HCT116 (cell line): ENCODE measurements at regions not wholly inside any gene's neighbourhood (a gene's known extent, or its start where the extent isn't known, plus 50 kb on each side); places are given as distances from the start of the nearest gene placed in this dataset.

Experiments used
- ATAC-seq: fragments of 200-7000 bp; cut with Tn5 transposase; 2 replicates; pipeline ENCODE4 v1.9.1; 2020; ENCODE audit warnings: mild to moderate bottlenecking, moderate library complexity
- BruUV-seq: library from RNA; stranded (reverse); fragments of 400-500 nt; replicated peaks from 2 replicates; lab custom pipeline; 2021; lab: Mats Ljungman, UMichigan
- CTCF ChIA-PET: fragments of 300-600 bp; sonication (Branson Sonifier 250); formaldehyde crosslinking; loops from one replicate; lab custom pipeline; 2021; ENCODE audit warnings: antibody characterized with exemption; lab: Charles Lee
- POLR2A ChIA-PET: fragments of 300-600, 350-600 bp; sonication (Branson Sonifier 250); formaldehyde crosslinking; loops from one replicate; lab custom pipeline; 2021; ENCODE audit warnings: antibody characterized with exemption; lab: Charles Lee
- RAD21 ChIA-PET, 2 experiments: fragments of 300-600 bp; sonication (Branson Sonifier 250); formaldehyde crosslinking; loops; one replicate each; lab custom pipeline; 2023; ENCODE audit warnings: low total read pairs in 2 of 2; ENCODE audit not compliant: uncharacterized antibody in 2 of 2, unreplicated experiment in 2 of 2, low non-redundant PET in 1 of 2; lab: Charles Lee
- DNase-seq: peaks from one replicate; pipeline ENCODE4 v3.0.0-alpha.2; 2010; ENCODE audit warnings: low read depth, low spot score
- H2AFZ ChIP-seq: fragments of 200-600 bp; shearing (Covaris generic), sonication (generic); 2 replicates; pipeline ENCODE4 v1.6.1; 2017; ENCODE audit warnings: low read depth, mixed run types, mixed read lengths, antibody characterized with exemption, low read length; ENCODE audit not compliant: poor library complexity, severe bottlenecking
- H3K27ac ChIP-seq: 2 replicates; pipeline ENCODE4 v1.5.1; 2012; ENCODE audit warnings: low read depth, low read length
- H3K27me3 ChIP-seq: fragments of 200-600 bp; sonication (generic); 2 replicates; pipeline ENCODE4 v1.6.1; 2016; ENCODE audit warnings: mixed run types, low read length, mixed read lengths; ENCODE audit not compliant: insufficient read depth
- H3K36me3 ChIP-seq, 2 experiments: fragments of 200-500 bp in 1 of 2; fragments of 200-600 bp in 1 of 2; sonication (Bioruptor generic) in 1 of 2; sonication (generic) in 1 of 2; 2 replicates each; pipeline versions ENCODE4 v1.5.1 to v1.6.1; 2014 to 2016; ENCODE audit warnings: low read length in 2 of 2, inconsistent platforms in 1 of 2, mixed read lengths in 1 of 2, mixed run types in 1 of 2; ENCODE audit not compliant: insufficient read depth in 2 of 2, control insufficient read depth in 1 of 2
- H3K4me1 ChIP-seq, 2 experiments: fragments of 200-600 bp in 1 of 2; sonication (generic) in 1 of 2; 2 replicates each; pipeline versions ENCODE4 v1.5.1 to v1.6.1; 2012 to 2017; ENCODE audit warnings: low read length in 2 of 2, inconsistent platforms in 1 of 2, mild to moderate bottlenecking in 1 of 2, mixed read lengths in 1 of 2, mixed run types in 1 of 2, moderate library complexity in 1 of 2; ENCODE audit not compliant: insufficient read depth in 2 of 2, control insufficient read depth in 1 of 2
- H3K4me2 ChIP-seq: fragments of 200-600 bp; sonication (generic); 2 replicates; pipeline ENCODE4 v1.6.1; 2017; ENCODE audit warnings: mixed run types, low read length, mixed read lengths
- H3K4me3 ChIP-seq, 2 experiments: fragments of 200-600 bp in 1 of 2; sonication (generic) in 1 of 2; replicated peaks in 1 of 2; 2 replicates each; pipeline ENCODE4 v1.5.1; 2011 to 2016; ENCODE audit warnings: low read length in 2 of 2, control low read depth in 1 of 2, low read depth in 1 of 2, mild to moderate bottlenecking in 1 of 2, mixed read lengths in 1 of 2, mixed run types in 1 of 2
- H3K79me2 ChIP-seq: fragments of 200-600 bp; sonication (generic); 2 replicates; pipeline ENCODE4 v1.6.1; 2017; ENCODE audit warnings: mild to moderate bottlenecking, mixed run types, low read length, moderate library complexity, mixed read lengths; ENCODE audit not compliant: insufficient read depth
- H3K9ac ChIP-seq: fragments of 200-600 bp; sonication (generic); 2 replicates; pipeline ENCODE4 v1.6.1; 2016; ENCODE audit warnings: low read length, mixed read lengths
- H3K9me2 ChIP-seq: fragments of 200-600 bp; sonication (generic), shearing (Covaris generic); 2 replicates; pipeline ENCODE4 v1.6.1; 2017; ENCODE audit warnings: mixed run types, mild to moderate bottlenecking, moderate library complexity; ENCODE audit not compliant: insufficient read depth
- H3K9me3 ChIP-seq, 2 experiments: fragments of 200-500 bp in 1 of 2; fragments of 200-600 bp in 1 of 2; sonication (Bioruptor generic) in 1 of 2; sonication (generic) in 1 of 2; 2 replicates each; pipeline ENCODE4 v1.6.1; 2014 to 2017; ENCODE audit warnings: low read length in 2 of 2, mixed read lengths in 2 of 2, inconsistent platforms in 1 of 2, low read depth in 1 of 2, mild to moderate bottlenecking in 1 of 2, mixed run types in 1 of 2, moderate library complexity in 1 of 2; ENCODE audit not compliant: control insufficient read depth in 1 of 2, insufficient read depth in 1 of 2
- H4K20me1 ChIP-seq: fragments of 200-600 bp; sonication (generic), shearing (Covaris generic); 2 replicates; pipeline ENCODE4 v1.6.1; 2017; ENCODE audit warnings: mixed run types, mild to moderate bottlenecking, moderate library complexity; ENCODE audit not compliant: insufficient read depth
- CEBPB ChIP-seq: IDR thresholded peaks from 2 replicates; pipeline ENCODE4 v1.6.1; 2012; ENCODE audit warnings: low read depth
- CTCF ChIP-seq, 3 experiments: fragments of 200-600 bp in 1 of 3; sonication (generic) in 1 of 3; IDR thresholded peaks in 2 of 3; conservative IDR thresholded peaks in 1 of 3; 2 replicates each; pipeline ENCODE4 v1.5.1; 2012 to 2017; ENCODE audit warnings: low read depth in 2 of 3, low read length in 2 of 3, antibody characterized with exemption in 1 of 3, borderline replicate concordance in 1 of 3, control low read depth in 1 of 3, mild to moderate bottlenecking in 1 of 3, mixed read lengths in 1 of 3, mixed run types in 1 of 3, moderate library complexity in 1 of 3; ENCODE audit not compliant: insufficient read depth in 1 of 3
- EGR1 ChIP-seq: IDR thresholded peaks from 2 replicates; pipeline ENCODE4 v1.6.1; 2012; ENCODE audit warnings: low read depth
- ELF1 ChIP-seq: IDR thresholded peaks from 2 replicates; pipeline ENCODE4 v1.6.1; 2012; ENCODE audit warnings: low read depth, borderline replicate concordance
- EZH2 ChIP-seq: fragments of 200-600 bp; sonication (generic); IDR thresholded peaks from 2 replicates; pipeline ENCODE4 v1.6.1; 2017; ENCODE audit warnings: antibody characterized with exemption, mixed run types
- FOSL1 ChIP-seq: IDR thresholded peaks from 2 replicates; pipeline ENCODE4 v1.6.1; 2012; ENCODE audit warnings: low read depth
- JUND ChIP-seq: IDR thresholded peaks from 2 replicates; pipeline ENCODE4 v1.6.1; 2012
- POLR2A ChIP-seq: IDR thresholded peaks from 2 replicates; pipeline ENCODE4 v1.7.0; 2011; ENCODE audit warnings: borderline replicate concordance; ENCODE audit not compliant: insufficient read depth, insufficient read length; ENCODE audit errors: extremely low read depth
- POLR2AphosphoS5 ChIP-seq: IDR thresholded peaks from 2 replicates; pipeline ENCODE4 v1.6.1; 2011; ENCODE audit warnings: mild to moderate bottlenecking, low read depth, low read length, moderate library complexity
- RAD21 ChIP-seq: IDR thresholded peaks from 2 replicates; pipeline ENCODE4 v1.6.1; 2012; ENCODE audit warnings: low read depth, mild to moderate bottlenecking
- REST ChIP-seq: IDR thresholded peaks from 2 replicates; pipeline ENCODE4 v1.6.1; 2012; ENCODE audit warnings: low read depth
- SRF ChIP-seq: IDR thresholded peaks from 2 replicates; pipeline ENCODE4 v1.6.1; 2012; ENCODE audit warnings: low read depth
- YY1 ChIP-seq: IDR thresholded peaks from 2 replicates; pipeline ENCODE4 v1.6.1; 2011; ENCODE audit warnings: low read length, low read depth, moderate library complexity, mild to moderate bottlenecking; ENCODE audit not compliant: insufficient replicate concordance; ENCODE audit errors: extremely low read depth
- ZFX ChIP-seq: fragments of 450-650 bp; IDR thresholded peaks from 2 replicates; pipeline ENCODE4 v1.6.1; 2017
- ZNF274 ChIP-seq: fragments of 200-500 bp; sonication (Bioruptor generic); IDR thresholded peaks from 2 replicates; pipeline ENCODE4 v1.6.1; 2014; ENCODE audit warnings: mild to moderate bottlenecking, low read depth, low read length, inconsistent platforms
- intact Hi-C: fragments of 100-400 bp; cut with micrococcal nuclease; formaldehyde crosslinking; loops from 2 replicates; pipeline ENCODE4 v1.10.0; 2022
- TF ChIP-seq, protein P1 (sequence below): IDR thresholded peaks from 2 replicates; pipeline ENCODE4 v1.6.1; 2011; ENCODE audit warnings: mild to moderate bottlenecking, low read length, moderate library complexity; ENCODE audit not compliant: insufficient replicate concordance; ENCODE audit errors: extremely low read depth
- TF ChIP-seq, protein P2 (sequence below): IDR thresholded peaks from 2 replicates; pipeline ENCODE4 v1.6.1; 2012

DNA sequence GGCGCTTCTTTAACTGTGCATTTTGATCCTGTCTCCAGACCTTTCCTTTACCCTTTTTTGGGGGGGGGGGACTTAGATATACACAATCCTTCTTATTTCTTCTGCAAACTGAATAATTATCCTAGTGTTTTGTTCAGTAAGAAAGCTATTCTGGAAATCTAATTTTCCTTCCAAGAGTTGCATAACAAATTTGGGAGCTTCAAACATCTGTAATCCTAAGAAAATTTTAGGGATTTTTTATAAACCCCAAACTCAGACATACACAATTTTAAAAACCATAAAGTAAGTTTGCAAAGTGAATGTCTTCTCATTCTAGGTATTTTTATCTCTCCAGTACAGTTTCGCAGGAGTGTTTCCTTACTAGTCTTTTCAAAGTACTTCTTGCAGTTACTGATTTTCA, 182.7 kb upstream of the E2F7 start:
- Histone ChIP-seq H3K27me3 (no peaks in the 10 kb centered on the region), H3K4me2 (no peak overlapping the region)
- TF ChIP-seq FOSL1 (no peak), POLR2AphosphoS5 (no peak), ELF1 (no peak), REST (no peak), RAD21 (no peak), ZNF274 (no peak), EGR1 (no peak), CEBPB (no peak), ZFX (no peak), POLR2A (no peak), CTCF (IDR thresholded peaks at IDR 0.05 in 2 of 3, conservative IDR thresholded peaks at IDR 0.05 in 1 of 3; ENCODE audit: borderline replicate concordance in 1 of 3, insufficient read depth in 1 of 3, low read depth in 2 of 3, low read length in 2 of 3) (no peak), YY1 (no peak), JUND (no peak), EZH2 (no peak), SRF (no peak)
- TF ChIP-seq, protein P1, sequence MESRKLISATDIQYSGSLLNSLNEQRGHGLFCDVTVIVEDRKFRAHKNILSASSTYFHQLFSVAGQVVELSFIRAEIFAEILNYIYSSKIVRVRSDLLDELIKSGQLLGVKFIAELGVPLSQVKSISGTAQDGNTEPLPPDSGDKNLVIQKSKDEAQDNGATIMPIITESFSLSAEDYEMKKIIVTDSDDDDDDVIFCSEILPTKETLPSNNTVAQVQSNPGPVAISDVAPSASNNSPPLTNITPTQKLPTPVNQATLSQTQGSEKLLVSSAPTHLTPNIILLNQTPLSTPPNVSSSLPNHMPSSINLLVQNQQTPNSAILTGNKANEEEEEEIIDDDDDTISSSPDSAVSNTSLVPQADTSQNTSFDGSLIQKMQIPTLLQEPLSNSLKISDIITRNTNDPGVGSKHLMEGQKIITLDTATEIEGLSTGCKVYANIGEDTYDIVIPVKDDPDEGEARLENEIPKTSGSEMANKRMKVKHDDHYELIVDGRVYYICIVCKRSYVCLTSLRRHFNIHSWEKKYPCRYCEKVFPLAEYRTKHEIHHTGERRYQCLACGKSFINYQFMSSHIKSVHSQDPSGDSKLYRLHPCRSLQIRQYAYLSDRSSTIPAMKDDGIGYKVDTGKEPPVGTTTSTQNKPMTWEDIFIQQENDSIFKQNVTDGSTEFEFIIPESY, result no peak
- TF ChIP-seq, protein P2, sequence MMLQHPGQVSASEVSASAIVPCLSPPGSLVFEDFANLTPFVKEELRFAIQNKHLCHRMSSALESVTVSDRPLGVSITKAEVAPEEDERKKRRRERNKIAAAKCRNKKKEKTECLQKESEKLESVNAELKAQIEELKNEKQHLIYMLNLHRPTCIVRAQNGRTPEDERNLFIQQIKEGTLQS, result no peak
- TF ChIP-seq, all 23 proteins: peak for 0
- no peak for ATAC-seq
- Histone ChIP-seq H3K4me1 (no peaks in the 10 kb centered on the region), H3K36me3 (no peaks in the 10 kb centered on the region), H3K9ac (no peak overlapping the region), H3K4me3 (no peak overlapping the region), H3K79me2 (no peaks in the 10 kb centered on the region), H4K20me1 (no peaks in the 10 kb centered on the region), H3K9me2 (no peaks in the 10 kb centered on the region), H3K27ac (no peak overlapping the region), H2AFZ (no peak overlapping the region), H3K9me3 (no peaks in the 10 kb centered on the region)
- ChIA-PET POLR2A (no interaction called here), CTCF (no interaction called here), RAD21 (no interaction called here)
- intact Hi-C loops, result no loop called here
- no TSS peak for BruUV-seq
- no peak for DNase-seq
